HepG2 (cell line): ENCODE measurements at regions not wholly inside any gene's neighbourhood (a gene's known extent, or its start where the extent isn't known, plus 50 kb on each side); places are given as distances from the start of the nearest gene placed in this dataset.

Source experiments
- ATAC-seq: fragments of 200-7000 bp; cut with Tn5 transposase; 3 replicates; pipeline ENCODE4 v1.9.1; 2020; ENCODE audit warnings: mild to moderate bottlenecking, moderate library complexity
- BruUV-seq: library from RNA; stranded (reverse); fragments of 400-500 nt; replicated peaks from 2 replicates; lab custom pipeline; 2021; lab: Mats Ljungman, UMichigan
- CTCF ChIA-PET: fragments of 300-600 bp; formaldehyde crosslinking; extraction: SDS; loops from one replicate; lab custom pipeline; 2021; ENCODE audit warnings: low total read pairs, inconsistent platforms, low intra/inter-chr PET ratio; lab: Yijun Ruan, JAX
- POLR2A ChIA-PET: fragments of 350-600 bp; sonication (Branson Sonifier 250); formaldehyde crosslinking; loops from one replicate; lab custom pipeline; 2020; ENCODE audit warnings: antibody characterized with exemption, inconsistent platforms; lab: Yijun Ruan, JAX
- DNase-seq: peaks from one replicate; pipeline ENCODE4 v3.0.0-alpha.2; 2015; ENCODE audit warnings: low spot score
- FAIRE-seq: peaks from 3 replicates; lab custom pipeline; 2011; peaks lifted over from hg19 to GRCh38; lab: Jason Lieb, UNC
- H2AFZ ChIP-seq: one replicate; pipeline ENCODE4 v1.6.1; 2011; ENCODE audit warnings: low read length, inconsistent platforms
- H3K27ac ChIP-seq: fragments of 300-600 bp; 3 replicates; pipeline ENCODE4 v1.8.0; 2011; ENCODE audit warnings: mixed run types, mild to moderate bottlenecking, mixed read lengths, low read length, inconsistent platforms; ENCODE audit not compliant: insufficient read depth; ENCODE audit errors: extremely low read length
- H3K27me3 ChIP-seq, 2 experiments: fragments of 200-600 bp in 1 of 2; 2 replicates in 1 of 2; 3 replicates in 1 of 2; pipeline versions ENCODE4 v1.6.0 to v1.8.0; 2011; ENCODE audit warnings: low read length in 2 of 2, mild to moderate bottlenecking in 2 of 2, moderate library complexity in 2 of 2, inconsistent platforms in 1 of 2; ENCODE audit not compliant: insufficient read depth in 2 of 2, control insufficient read depth in 1 of 2
- H3K36me3 ChIP-seq, 2 experiments: fragments of 200-600 bp in 1 of 2; replicated peaks in 1 of 2; 2 replicates in 1 of 2; 3 replicates in 1 of 2; pipeline versions ENCODE4 v1.5.1 to v1.8.0; 2011; ENCODE audit warnings: low read length in 2 of 2, inconsistent platforms in 1 of 2; ENCODE audit not compliant: insufficient read depth in 2 of 2, control insufficient read depth in 1 of 2
- H3K4me1 ChIP-seq: 2 replicates; pipeline ENCODE4 v1.5.1; 2012; ENCODE audit warnings: low read length, inconsistent platforms; ENCODE audit not compliant: insufficient read depth
- H3K4me2 ChIP-seq: 2 replicates; pipeline ENCODE4 v1.6.0; 2011; ENCODE audit warnings: low read depth, low read length, inconsistent platforms
- H3K4me3 ChIP-seq, 3 experiments: fragments of 200-600 bp in 1 of 3; sonication (generic), shearing (Covaris generic) in 1 of 3; replicated peaks in 1 of 3; 2 replicates each; pipeline ENCODE4 v1.5.1; 2011 to 2016; ENCODE audit warnings: low read length in 3 of 3, inconsistent platforms in 2 of 3, low read depth in 2 of 3, mild to moderate bottlenecking in 2 of 3, control low read depth in 1 of 3, mixed read lengths in 1 of 3; ENCODE audit not compliant: insufficient read depth in 1 of 3
- H3K79me2 ChIP-seq: one replicate; pipeline ENCODE4 v1.6.1; 2011; ENCODE audit warnings: low read length, inconsistent platforms; ENCODE audit not compliant: insufficient read depth
- H3K9ac ChIP-seq: 2 replicates; pipeline ENCODE4 v1.6.0; 2011; ENCODE audit warnings: mild to moderate bottlenecking, low read depth, low read length, inconsistent platforms; ENCODE audit not compliant: insufficient read depth
- H3K9me3 ChIP-seq: 2 replicates; pipeline ENCODE4 v1.5.1; 2012; ENCODE audit warnings: mild to moderate bottlenecking, low read length
- H4K20me1 ChIP-seq: 2 replicates; pipeline ENCODE4 v1.6.0; 2011; ENCODE audit warnings: inconsistent platforms, mild to moderate bottlenecking, low read length, moderate library complexity; ENCODE audit not compliant: insufficient read depth
- AKAP8 ChIP-seq: sonication (generic); formaldehyde crosslinking; IDR thresholded peaks from 2 replicates; pipeline ENCODE4 v1.5.1; 2020; ENCODE audit warnings: mild to moderate bottlenecking, missing genetic modification reagents
- ATF3 ChIP-seq: sonication (generic); formaldehyde crosslinking; IDR thresholded peaks from 2 replicates; pipeline ENCODE4 v1.4.0; 2020; ENCODE audit warnings: missing genetic modification reagents
- FOXK1 ChIP-seq: sonication (generic); formaldehyde crosslinking; IDR thresholded peaks from 2 replicates; pipeline ENCODE4 v1.4.0; 2020; ENCODE audit warnings: low read depth, missing genetic modification reagents, borderline replicate concordance
- HHEX ChIP-seq: IDR thresholded peaks from 2 replicates; pipeline ENCODE4 v1.6.1; 2016; ENCODE audit warnings: control low read depth
- HIC2 ChIP-seq: sonication (generic); formaldehyde crosslinking; IDR thresholded peaks from 2 replicates; pipeline ENCODE4 v1.9.0; 2022; ENCODE audit warnings: low read depth, missing genetic modification reagents
- HNF4A ChIP-seq: sonication (generic); formaldehyde crosslinking; IDR thresholded peaks from 2 replicates; pipeline ENCODE4 v1.4.0; 2020; ENCODE audit warnings: missing genetic modification reagents
- KDM1A ChIP-seq: IDR thresholded peaks from 2 replicates; pipeline ENCODE4 v1.6.1; 2016; ENCODE audit warnings: missing compliant biosample characterization
- NFE2L1 ChIP-seq: sonication (generic); formaldehyde crosslinking; IDR thresholded peaks from 2 replicates; pipeline ENCODE4 v1.4.0; 2020; ENCODE audit warnings: missing genetic modification reagents, mild to moderate bottlenecking, borderline replicate concordance
- TOPORS ChIP-seq: sonication (generic); formaldehyde crosslinking; IDR thresholded peaks from 2 replicates; pipeline ENCODE4 v1.8.0; 2023; ENCODE audit warnings: mild to moderate bottlenecking, missing genetic modification reagents
- USF2 ChIP-seq, 2 experiments: sonication (generic) in 1 of 2; formaldehyde crosslinking in 1 of 2; IDR thresholded peaks; 2 replicates each; pipeline versions ENCODE4 v1.5.1 to v1.6.1; 2011 to 2020; ENCODE audit warnings: borderline replicate concordance in 1 of 2, low read depth in 1 of 2, low read length in 1 of 2, mild to moderate bottlenecking in 1 of 2, missing genetic modification reagents in 1 of 2, moderate library complexity in 1 of 2
- ZBTB3 ChIP-seq: sonication (generic); formaldehyde crosslinking; IDR thresholded peaks from 2 replicates; pipeline ENCODE4 v1.4.0; 2020; ENCODE audit warnings: low read depth, mild to moderate bottlenecking, moderate library complexity, missing genetic modification reagents, borderline replicate concordance
- ZNF597 ChIP-seq: sonication (generic); formaldehyde crosslinking; IDR thresholded peaks from 2 replicates; pipeline ENCODE4 v1.5.0; 2020; ENCODE audit warnings: missing genetic modification reagents
- ZNF687 ChIP-seq: sonication (generic); formaldehyde crosslinking; IDR thresholded peaks from 2 replicates; pipeline ENCODE4 v1.5.1; 2020; ENCODE audit warnings: mild to moderate bottlenecking, missing genetic modification reagents, moderate library complexity
- ZNF737 ChIP-seq: sonication (generic); formaldehyde crosslinking; IDR thresholded peaks from 2 replicates; pipeline ENCODE4 v1.5.0; 2020; ENCODE audit warnings: missing genetic modification reagents, mild to moderate bottlenecking, borderline replicate concordance
- ZNF878 ChIP-seq: sonication (generic); formaldehyde crosslinking; IDR thresholded peaks from 2 replicates; pipeline ENCODE4 v1.8.1; 2023; ENCODE audit warnings: mild to moderate bottlenecking, missing genetic modification reagents, moderate library complexity
- WGBS: methylation state at CpG from one replicate; pipeline ENCODE4 v1.1.6; 2017; ENCODE audit warnings: low lambda C conversion rate; 5-methylcytosine and 5-hydroxymethylcytosine counted together
- in situ Hi-C: cut with HindIII; loops from 2 replicates; pipeline ENCODE4 v1.10.0; 2017; ENCODE audit warnings: low pct_unique_long_range_greater_than_20kb; ENCODE audit not compliant: extremely low pct_ligation_motif_present
- intact Hi-C: fragments of 100-400 bp; cut with micrococcal nuclease; formaldehyde crosslinking; loops from one replicate; pipeline ENCODE4 v1.10.0; 2022; ENCODE audit not compliant: unreplicated experiment

GRCh38 chr2:158900345-158900744, 68.1 kb upstream of the TANC1 start:
- ChIA-PET CTCF (interaction anchor here (1.1 to 4.3 kb wide), 3 partner anchors 215 to 1068 kb away, joined by 6 to 71 read pairs (median 8); no protein-coding TSS in a partner anchor), POLR2A (no interaction called here)
- in situ Hi-C loops (loop anchor here (5.0 kb wide), 1 partner anchor 222 kb away; no protein-coding TSS in a partner anchor), intact Hi-C loops (loop anchor here (2.0 to 5.0 kb wide), 3 partner anchors 67 to 1067 kb away; partner anchors contain the start of gene TANC1)
- Histone ChIP-seq H3K9ac (no peak overlapping the region), H3K27me3 (no peaks in the 10 kb centered on the region), H3K9me3 (no peaks in the 10 kb centered on the region), H3K79me2 (no peaks in the 10 kb centered on the region), H4K20me1 (no peaks in the 10 kb centered on the region), H3K36me3 (no peaks in the 10 kb centered on the region), H3K4me3 (no peak overlapping the region), H3K4me1 (no peaks in the 10 kb centered on the region), H2AFZ (no peak overlapping the region), H3K27ac (no peak overlapping the region), H3K4me2 (no peak overlapping the region)
- WGBS: 42% methylated on average over 8 of the region's 8 CpGs
- ATAC-seq (no peak), FAIRE-seq (no peak), DNase-seq (no peak)
- TF ChIP-seq HNF4A (CRISPR knock-in tag) (no peak), NFE2L1 (CRISPR knock-in tag) (no peak), HHEX (CRISPR knock-in tag) (no peak), FOXK1 (CRISPR knock-in tag) (no peak), ZNF687 (CRISPR knock-in tag) (no peak), ATF3 (no peak), ZBTB3 (CRISPR knock-in tag) (no peak), HIC2 (CRISPR knock-in tag) (no peak), AKAP8 (CRISPR knock-in tag) (no peak), ZNF737 (CRISPR knock-in tag) (no peak), KDM1A (no peak), TOPORS (CRISPR knock-in tag) (no peak), ZNF597 (CRISPR knock-in tag) (no peak), USF2 (IDR thresholded peaks at IDR 0.05; ENCODE audit: low read depth, low read length) (no peak), USF2 (CRISPR knock-in tag; IDR thresholded peaks at IDR 0.05; ENCODE audit: borderline replicate concordance) (no peak), ZNF878 (CRISPR knock-in tag) (no peak)
- BruUV-seq: no TSS peak
